GM19467 (cell line): ENCODE measurements at regions not wholly inside any gene's neighbourhood (a gene's known extent, or its start where the extent isn't known, plus 50 kb on each side); places are given as distances from the start of the nearest gene placed in this dataset.
"Not testable (repeated sequence)": the region's sequence is repeated elsewhere in the genome, so short reads cannot be mapped to it uniquely, and the experiment has no call there.

Source experiments
- ATAC-seq: cut with Tn5 transposase; IDR thresholded peaks from one replicate; pipeline ENCODE4 v1.9.1; 2021; ENCODE audit warnings: mild to moderate bottlenecking, moderate library complexity; ENCODE audit not compliant: unreplicated experiment

DNA sequence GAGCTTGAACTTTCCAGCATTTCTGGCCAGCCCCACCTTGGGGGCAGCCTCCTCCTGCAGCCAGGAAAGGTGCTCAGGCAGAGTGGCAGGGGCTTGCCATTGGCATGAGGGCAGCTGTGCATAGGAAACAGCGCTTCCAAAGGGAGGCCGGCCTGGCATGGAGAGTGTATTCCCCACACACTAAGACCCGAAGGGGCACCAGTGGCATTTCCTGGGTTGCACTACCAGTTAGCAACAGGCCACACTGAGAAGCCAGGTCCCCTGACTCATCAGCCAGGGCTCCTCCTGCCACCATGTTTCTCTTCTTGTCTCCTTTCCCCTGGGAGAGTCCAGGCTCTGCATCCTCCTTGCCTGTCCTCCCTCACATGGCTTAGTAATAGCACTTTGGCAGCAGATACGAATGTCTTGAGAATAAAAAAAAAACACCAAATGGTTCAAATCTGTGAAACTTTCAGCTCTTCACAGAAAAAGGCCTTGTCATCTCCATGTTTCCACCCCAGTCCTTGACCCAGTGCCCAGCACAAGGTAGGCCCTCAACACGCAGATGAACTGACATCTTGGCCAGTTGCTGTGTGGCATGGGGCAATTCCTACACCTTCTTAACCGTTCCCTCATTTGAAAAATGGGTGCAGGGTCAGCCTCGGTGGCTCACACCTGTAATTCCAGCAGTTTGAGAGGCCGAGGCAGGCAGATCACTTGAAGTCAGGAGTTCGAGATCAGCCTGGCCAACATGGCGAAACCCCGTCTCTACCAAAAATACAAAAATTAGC lies 180.4 kb downstream of the SMAD6 start:
- no peak for ATAC-seq

DNA sequence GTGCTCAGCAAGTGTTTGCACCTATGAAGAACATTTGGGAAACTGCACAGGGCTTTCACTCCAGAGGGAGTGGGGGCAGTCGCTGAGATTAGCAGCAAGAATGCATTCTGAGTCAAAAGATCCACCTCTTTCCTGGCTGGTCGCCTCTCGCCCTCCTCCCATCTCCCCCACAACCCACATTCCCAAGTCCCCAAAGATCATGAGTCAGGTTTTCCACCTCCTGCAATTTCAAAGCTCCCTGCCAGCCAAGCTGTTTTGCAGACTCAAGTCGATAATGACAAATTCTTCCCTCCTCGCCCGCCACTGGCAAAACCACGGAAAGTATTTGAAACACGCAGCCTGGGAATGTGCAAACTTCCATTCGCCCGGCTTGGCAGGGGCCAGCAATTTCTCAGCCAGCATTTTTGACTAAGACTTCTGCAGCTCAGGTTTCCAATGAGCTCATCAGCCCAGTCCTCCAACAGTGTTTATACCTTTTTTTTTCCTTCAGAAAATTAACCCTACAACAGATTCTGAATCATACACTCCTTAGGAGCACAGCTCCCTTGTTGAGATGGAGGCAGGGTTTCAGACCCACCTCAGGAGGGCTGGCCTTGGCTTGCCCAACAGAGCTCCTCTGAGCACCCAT lies 181.4 kb downstream of the SMAD6 start:
- ATAC-seq = no peak

DNA sequence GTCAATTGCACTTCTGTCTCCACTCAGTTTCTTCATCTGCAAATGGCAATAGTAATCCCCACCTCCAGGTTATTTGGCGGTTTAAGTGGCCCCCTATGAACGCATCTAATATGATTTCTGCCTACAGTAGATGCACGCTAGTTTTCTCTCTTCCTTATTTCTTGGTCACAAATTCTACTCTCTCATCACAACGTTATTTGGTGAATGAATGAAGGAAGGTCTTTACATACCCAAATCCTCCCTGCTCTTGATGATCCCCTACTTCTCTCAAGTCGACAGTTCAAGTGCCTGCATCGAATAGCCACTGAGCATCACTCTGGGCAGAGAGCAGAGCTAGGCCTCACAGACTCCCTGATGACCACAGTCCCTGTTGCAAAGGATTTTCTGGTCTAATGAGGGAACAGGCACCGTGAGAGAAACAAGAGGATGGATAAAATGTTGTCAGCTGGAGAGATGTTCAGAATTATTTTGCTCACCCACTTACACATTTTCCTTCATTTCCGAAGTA lies 181.2 kb upstream of the SMAD3 start:
- ATAC-seq = no peak

DNA sequence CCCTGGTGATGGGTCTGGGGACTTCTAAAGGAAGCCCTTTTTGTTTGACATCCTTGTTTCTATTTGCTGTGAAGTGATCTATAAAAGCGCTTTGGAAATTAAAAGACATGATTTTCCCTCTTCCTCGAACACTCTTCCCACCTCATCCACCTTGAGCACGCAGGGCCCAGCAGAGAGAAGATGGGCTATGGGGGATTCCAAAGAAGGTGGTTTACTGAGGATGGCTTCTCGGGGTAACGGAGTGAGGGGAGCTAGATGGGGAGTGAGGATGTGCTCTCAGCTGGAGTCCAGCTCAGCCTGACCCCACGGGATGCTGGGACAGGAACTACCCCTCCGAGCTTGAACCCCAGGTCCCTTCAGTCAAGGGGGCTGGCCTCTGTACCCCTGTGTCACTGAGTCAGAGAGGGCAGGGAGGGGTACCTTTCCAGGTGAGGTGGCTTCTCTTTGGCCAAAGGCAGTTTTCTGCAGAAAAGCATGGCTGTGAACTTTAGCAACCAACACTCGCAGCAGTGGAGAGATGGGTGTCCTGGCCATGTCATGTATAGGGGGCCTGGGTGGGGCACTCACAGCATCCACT lies 180.7 kb upstream of the SMAD3 start:
- no peak for ATAC-seq

DNA sequence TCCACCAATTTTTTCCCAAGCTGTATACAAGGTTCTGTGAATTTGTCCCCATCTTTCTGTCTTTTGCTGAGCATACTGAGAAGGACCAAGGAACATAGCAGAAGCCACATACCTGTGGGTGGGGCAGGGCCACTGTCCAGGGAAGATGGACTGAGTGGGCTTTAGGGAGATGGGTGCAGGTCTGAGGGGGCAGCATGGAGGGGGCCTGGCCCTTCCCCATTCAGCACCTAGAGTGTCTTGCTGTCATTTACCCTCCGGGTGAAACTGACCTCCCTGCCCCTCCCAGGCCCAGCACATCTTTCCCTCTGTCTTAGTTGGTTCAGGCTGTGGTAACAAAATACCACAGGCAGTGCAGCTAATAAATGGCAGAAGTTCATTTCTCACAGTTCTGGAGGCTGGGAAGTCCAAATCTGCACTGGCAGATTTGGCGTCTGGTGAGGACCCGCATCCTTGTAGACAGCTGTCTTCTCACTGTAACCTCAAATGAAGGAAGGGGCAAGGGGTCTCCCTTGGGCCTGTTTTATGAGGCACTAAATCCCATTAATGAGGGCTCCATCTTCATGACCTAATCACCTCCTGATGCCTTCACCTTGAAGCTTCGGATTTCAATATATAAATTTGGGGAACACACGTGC lies 180.0 kb upstream of the SMAD3 start:
- ATAC-seq = no peak

DNA sequence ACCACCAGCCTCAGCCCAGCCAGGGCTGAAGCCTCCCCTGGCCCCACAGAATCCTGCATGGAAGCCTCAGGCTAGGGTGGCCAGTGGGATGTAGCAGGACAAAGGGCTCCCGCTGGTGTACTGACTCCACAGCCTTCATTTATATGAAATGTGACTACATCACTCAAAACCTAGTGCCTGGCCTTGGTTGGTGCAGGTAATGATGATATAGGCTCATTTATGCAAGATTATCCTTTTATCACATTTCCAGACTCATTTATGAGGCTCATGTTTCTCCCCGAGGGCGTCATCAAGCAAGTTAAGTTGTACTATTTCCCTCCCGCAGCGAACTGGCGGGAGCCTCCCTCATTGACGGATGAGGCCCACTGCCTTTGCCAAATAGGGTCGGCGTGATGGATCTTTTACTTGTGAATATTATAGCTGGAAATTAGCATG lies 179.1 kb upstream of the SMAD3 start:
- no peak for ATAC-seq

DNA sequence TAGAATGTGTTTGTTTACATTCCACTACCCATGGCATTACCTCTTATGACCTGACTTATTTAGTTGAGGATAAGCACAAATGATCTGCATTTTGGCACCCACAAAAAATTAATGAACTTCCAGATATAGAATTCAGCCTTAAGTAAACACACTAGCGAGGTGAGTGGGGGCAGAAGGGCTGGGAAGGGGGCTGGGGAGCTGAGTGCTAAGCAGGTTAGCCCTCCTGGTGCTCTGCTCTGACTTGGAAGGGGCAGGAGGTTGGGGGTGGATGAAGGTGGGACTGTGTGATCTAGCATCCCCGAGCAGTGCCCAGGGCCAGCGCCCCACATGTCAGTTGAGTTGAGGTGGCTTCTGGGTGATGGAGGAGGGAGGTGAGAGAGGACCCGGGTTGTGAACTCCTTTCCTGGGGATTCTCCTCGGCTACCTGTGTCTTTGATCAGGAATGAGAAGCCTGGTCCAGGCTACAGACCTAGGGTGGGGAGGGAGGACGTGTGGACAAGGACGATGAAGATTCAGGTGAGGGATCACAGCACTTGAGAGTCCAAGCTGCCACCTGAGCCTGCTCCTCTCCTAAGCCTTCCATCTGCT lies 178.6 kb upstream of the SMAD3 start:
- ATAC-seq = no peak

DNA sequence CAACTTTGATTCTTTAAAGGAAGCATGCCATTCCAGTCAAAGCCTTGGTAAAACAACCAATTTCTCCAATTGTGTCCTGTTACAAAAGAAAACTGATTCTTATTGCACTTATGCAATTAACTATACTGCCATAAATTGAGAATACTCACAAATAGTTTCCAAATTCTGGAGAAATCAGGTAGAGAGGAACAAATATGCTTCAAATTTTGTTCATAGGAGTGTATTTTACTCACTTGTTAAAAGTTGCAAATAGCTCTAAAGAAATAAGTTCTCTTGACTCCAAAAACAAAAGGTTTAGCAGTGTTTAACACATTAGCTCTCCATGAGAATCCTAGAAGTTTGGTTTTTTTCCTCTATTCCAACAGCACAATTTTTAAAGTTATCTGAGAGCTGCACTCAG lies 176.1 kb upstream of the SMAD3 start:
- not testable (repeated sequence) for ATAC-seq

DNA sequence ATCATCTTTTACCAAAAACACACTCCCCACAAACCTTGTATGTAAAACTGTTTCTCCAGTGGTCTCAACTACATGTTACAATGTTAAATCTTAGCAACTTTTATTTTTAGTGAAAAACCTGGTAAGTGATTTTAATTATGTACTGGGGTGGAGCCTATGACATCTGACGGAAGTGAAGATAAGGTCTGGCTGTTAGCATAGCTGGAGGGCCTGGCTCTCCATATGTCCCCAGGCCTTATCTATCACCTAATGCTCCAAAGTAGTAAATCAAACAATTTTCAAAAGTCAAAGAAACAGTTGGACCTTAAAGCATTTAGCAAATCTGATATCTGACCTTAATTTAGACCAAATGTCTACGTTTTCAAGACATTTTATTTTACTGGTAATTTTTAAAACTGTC lies 173.6 kb upstream of the SMAD3 start:
- no peak for ATAC-seq

DNA sequence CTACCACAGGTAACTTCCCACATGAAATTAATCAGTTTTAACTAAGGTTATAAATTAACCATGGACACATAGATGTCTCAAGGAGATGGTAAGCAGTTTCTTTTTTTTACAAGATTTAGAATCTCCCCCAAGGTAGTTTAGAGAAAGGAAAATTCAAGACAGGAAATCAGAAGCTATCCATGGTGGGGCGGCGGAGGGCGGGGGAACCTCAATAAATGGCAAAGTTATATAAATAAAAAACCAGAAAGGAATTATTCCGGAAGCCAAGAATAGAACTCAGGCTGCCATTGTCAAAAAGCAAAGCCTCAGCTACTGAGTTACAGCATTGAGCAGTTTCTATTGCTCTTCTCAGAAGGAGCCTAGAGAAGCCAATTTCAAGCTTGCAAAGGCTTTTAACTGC lies 172.1 kb upstream of the SMAD3 start:
- no peak for ATAC-seq

DNA sequence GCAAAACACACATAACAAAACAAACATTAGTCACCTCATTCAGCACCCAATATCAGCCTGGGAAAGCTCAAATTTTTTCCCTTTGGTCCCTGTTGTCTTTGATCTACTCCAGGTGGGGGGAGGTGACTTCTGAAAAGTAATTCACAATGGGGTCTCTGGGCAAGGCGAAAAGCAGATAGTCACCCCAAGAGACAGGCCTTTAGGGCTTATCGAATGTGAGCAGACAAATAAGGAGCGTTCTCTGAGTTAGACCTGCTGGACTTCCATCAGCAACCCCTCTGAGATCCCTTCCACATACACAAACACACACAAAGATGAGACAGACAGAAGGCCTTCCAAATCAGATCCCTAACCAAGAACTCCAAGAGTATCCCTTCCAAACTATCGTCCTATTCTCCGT lies 171.0 kb upstream of the SMAD3 start:
- ATAC-seq = no peak

DNA sequence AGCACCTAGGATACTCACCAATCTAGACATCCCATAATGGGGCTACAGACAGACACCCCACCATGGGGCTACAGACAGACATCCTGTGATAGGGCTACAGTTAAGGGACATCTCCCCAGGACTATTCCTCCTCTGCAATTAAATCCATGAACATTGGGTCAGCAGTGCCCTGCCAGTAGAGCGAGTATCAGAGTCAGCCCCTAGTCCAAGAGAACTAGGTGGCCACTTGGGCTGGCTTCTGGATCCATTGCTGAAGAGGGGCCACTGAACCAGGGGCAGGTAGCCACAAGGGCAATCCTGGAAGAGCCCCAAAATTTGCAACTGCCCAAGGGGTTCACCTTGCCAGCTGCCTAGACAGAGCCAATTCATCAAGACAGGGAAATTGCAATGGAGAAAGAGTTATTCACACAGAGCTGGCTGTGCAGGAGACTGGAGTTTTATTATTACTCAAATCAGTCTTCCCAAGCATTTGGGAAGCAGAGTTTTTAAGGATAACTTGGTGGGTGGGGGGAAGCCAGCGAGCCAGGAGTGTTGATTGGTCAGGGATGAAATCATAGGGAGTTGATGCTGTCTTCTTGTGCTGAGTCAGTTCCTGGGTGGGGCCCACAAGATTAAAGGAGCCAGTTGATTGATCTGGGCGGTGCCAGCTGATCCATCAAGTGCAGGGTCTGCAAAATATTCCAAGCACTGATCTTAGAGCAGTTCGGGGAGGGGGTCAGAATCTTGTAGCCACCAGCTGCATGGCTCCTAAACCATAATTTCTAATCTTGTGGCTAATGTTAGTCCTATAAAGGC lies 170.2 kb upstream of the SMAD3 start:
- no peak for ATAC-seq

DNA sequence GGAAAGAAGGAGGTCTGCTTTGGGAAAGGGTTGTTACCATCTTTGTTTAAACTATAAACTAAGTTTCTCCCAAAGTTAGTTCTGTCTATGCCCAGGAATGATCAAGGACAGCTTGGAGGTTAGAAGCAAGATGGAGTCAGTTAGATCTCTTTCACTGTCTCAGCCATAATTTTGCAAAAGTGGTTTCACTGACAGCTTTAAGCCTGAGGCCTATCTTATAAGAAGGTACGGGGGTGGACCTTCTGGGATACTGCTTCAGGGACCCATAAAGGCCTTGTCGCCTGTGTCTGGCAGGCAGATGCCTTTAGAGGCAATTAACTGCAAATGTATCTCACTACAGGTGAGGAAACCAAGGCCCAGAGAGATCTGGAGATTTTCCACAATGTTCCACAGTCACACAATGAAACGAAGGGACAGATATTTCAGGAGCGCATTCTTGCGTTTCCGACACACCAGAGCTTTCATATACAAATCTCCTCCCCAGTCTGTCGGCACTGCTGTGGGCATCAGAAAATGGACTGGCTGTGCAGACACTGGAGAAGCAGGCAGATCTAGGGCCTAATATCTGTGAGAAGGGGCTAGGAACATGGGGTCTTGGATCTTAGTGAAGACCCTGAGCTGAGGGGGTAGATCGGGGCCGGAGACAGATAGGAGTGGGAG lies 169.5 kb upstream of the SMAD3 start:
- ATAC-seq = no peak

DNA sequence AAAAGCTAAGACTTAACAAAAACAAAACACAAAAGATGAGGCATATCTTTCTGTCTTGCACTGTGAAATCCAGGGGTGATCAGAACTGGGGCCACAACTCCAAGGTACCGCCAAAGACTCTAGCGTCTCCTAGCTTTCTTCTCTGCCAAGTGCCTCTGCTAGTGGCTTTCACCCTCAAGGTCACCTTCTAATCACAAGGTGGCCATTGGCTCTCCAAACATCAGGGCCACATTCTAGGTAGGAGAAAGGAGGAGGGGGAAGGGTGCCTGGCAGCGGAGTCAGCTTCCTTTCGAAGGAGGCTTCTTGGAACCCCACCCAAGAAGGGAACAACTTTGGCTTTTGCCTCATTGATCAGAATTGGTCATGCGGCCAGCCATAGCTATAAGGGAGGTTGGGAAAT lies 168.8 kb upstream of the SMAD3 start:
- ATAC-seq = no peak

DNA sequence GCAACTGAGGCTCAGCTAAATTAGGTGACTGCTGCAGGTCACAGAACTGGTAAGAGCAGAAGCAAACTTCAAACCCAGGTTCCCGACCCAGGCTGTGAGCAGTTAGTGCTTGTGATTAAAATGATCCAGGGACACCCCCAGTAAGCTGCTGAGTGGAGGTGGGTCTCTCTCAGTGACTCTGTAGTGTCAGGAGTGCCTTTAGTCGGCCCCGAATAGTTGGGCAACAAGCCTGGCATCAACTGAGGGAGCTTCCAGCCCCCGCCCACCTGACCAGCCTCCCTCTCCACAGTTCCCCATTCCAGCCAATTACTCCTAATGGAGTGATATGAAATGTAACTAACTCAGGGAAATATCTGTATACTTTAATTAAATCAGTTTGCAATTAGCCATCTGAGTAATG lies 168.0 kb upstream of the SMAD3 start:
- no peak for ATAC-seq

DNA sequence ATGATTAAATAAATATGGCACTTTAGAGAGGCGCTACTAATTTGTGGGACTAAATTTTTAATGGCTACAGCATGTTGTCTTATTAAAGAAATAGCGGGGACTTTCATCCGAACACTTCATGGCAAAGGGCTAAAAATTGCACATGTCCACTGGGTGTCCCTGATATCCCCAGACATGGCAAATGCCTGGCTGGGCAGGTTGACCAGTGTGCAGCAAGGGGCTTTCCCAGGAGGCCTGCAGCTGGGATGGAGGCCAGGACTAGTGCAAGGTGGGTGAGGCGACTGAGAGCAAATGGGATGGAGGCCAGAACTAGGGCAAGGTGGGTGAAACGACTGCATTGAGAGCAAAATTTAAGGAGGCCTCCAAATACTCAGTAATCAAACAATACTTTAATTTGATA lies 167.4 kb upstream of the SMAD3 start:
- no peak for ATAC-seq

DNA sequence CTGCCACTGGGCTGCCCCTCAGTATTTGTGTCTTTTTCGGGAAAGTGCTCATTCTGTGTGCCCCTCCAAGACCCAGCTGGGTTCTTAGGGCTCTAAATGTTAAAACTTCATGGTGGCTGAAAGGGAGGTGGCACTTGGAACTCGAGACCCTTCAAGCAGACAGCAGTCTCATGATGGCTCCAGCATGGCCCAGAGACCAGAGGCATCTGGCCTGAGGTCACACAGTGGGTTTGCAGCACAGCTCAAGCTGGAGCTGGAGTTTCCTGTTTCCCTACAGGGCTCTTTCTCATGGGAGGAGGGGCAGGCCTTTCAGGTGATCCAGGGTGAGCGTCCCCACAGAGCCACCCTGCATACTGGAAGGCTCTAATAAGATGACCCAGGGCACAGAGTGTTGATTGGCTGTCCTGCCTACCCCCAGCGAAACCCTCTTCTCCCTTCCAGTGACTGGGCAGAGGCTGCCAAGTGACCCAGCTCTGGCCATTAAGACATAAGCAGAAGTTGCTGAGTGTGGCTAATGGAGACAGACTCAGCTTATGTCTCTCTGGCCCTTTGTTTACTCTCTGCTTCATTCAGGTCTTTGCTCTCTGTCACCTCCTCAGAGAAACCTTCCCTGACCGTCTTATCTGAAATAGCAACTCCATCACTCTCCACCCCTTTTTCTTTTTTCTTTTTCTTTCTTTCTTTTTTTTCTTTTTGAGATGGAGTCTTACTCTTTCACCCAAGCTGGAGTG lies 166.6 kb upstream of the SMAD3 start:
- ATAC-seq = no peak

DNA sequence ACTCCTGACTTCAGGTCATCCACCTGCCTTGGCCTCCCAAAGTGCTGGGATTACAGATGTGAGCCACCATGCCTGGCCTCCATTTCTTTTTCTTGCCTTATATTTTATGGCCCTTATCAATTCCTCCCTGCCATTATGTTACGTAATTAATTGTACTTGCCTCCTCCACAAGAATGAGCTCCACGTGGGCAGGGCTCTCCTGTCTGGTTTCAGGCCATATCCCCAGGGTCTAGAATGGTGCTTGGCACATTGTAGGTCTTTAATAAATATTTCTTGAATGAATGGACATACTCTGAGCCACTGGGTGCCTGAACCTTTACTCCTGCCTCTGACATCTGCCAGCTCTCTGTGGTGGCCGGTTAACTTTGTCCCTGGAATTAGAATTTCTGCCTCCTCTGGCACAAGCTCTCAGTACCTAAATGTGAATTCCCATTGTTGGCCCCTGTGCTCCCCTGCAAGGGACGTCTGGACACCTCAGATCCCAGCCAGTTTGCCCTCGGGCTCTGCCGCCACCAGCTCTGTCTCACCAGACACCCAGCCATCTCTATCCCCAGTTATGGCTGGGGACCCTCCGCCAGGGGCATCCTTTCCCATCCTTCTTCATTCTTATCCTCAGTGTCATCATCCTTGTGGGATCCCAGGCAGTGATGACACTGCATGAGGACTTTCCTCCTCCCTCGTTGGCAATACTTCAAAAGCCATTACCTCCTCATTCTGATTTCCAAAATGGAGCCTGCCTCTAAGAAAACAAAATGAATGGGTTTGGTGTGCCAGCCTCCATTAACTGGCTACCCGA lies 165.6 kb upstream of the SMAD3 start:
- ATAC-seq = no peak
